ENCODE measurements at regions not wholly inside any gene's neighbourhood (a gene's known extent, or its start where the extent isn't known, plus 50 kb on each side); places are given as distances from the start of the nearest gene placed in this dataset.

GRCh38 chr12:24099576-24099975 lies 150.1 kb upstream of the SOX5 start:
- H3K36me3 ChIP-seq (ENCODE audit: control insufficient read depth in 2 of 3, insufficient read depth in 3 of 3, low read length in 3 of 3) = no peaks in the 10 kb centered on the region
- intact Hi-C loops (cut with DNase I) = no loop called here
- H3K9ac ChIP-seq (ENCODE audit: low read length in 3 of 3) = no peak overlapping the region
- no peak overlapping the region for H3K4me3 ChIP-seq (ENCODE audit: low read length in 3 of 3)
- H3K27ac ChIP-seq (ENCODE audit: low read depth in 2 of 2, low read length in 2 of 2) = no peak overlapping the region
- no peaks in the 10 kb centered on the region for H3K27me3 ChIP-seq (ENCODE audit: control insufficient read depth, insufficient read depth, low read length)
- FAIRE-seq (no peak), DNase-seq (peak in 3 of 5 donors; percentile 32 to 59 (median 55))
- H3K4me1 ChIP-seq (ENCODE audit: control insufficient read depth in 2 of 3, insufficient read depth in 2 of 3, low read depth in 1 of 3, low read length in 3 of 3) = no peaks in the 10 kb centered on the region
- TF ChIP-seq CTCF (IDR thresholded peaks at IDR 0.05; ENCODE audit: borderline replicate concordance, extremely low read depth, insufficient read depth) = no peak
- no peaks in the 10 kb centered on the region for H3K9me3 ChIP-seq (ENCODE audit: control insufficient read depth in 2 of 3, insufficient read depth in 1 of 3, low read length in 3 of 3)

- H3K27me3 ChIP-seq (ENCODE audit: control insufficient read depth, insufficient read depth, low read length) = no peaks in the 10 kb centered on the region
- H3K4me1 ChIP-seq (ENCODE audit: control insufficient read depth in 2 of 3, insufficient read depth in 2 of 3, low read depth in 1 of 3, low read length in 3 of 3) = no peaks in the 10 kb centered on the region
- no peak overlapping the region for H3K27ac ChIP-seq (ENCODE audit: low read depth in 2 of 2, low read length in 2 of 2)
- TF ChIP-seq CTCF (IDR thresholded peaks at IDR 0.05; ENCODE audit: borderline replicate concordance, extremely low read depth, insufficient read depth) = no peak
- FAIRE-seq (no peak), DNase-seq (no peak)
- H3K4me3 ChIP-seq (ENCODE audit: low read length in 3 of 3) = no peak overlapping the region
- H3K9me3 ChIP-seq (ENCODE audit: control insufficient read depth in 2 of 3, insufficient read depth in 1 of 3, low read length in 3 of 3) = no peaks in the 10 kb centered on the region
- H3K36me3 ChIP-seq (ENCODE audit: control insufficient read depth in 2 of 3, insufficient read depth in 3 of 3, low read length in 3 of 3) = no peaks in the 10 kb centered on the region
- intact Hi-C loops (cut with DNase I) = no loop called here
- no peak overlapping the region for H3K9ac ChIP-seq (ENCODE audit: low read length in 3 of 3)
Measured at GRCh38 chr12:24095245-24095644, 145.8 kb upstream of the SOX5 start.

- Histone ChIP-seq H3K36me3 (ENCODE audit: control insufficient read depth in 2 of 3, insufficient read depth in 3 of 3, low read length in 3 of 3) (no peaks in the 10 kb centered on the region), H3K9ac (ENCODE audit: low read length in 3 of 3) (no peak overlapping the region), H3K9me3 (ENCODE audit: control insufficient read depth in 2 of 3, insufficient read depth in 1 of 3, low read length in 3 of 3) (no peaks in the 10 kb centered on the region), H3K27me3 (ENCODE audit: control insufficient read depth, insufficient read depth, low read length) (no peaks in the 10 kb centered on the region), H3K4me3 (ENCODE audit: low read length in 3 of 3) (no peak overlapping the region), H3K4me1 (ENCODE audit: control insufficient read depth in 2 of 3, insufficient read depth in 2 of 3, low read depth in 1 of 3, low read length in 3 of 3) (no peaks in the 10 kb centered on the region), H3K27ac (ENCODE audit: low read depth in 2 of 2, low read length in 2 of 2) (no peak overlapping the region)
- FAIRE-seq (no peak), DNase-seq (no peak)
- intact Hi-C loops (cut with DNase I) = no loop called here
- no peak for TF ChIP-seq CTCF (IDR thresholded peaks at IDR 0.05; ENCODE audit: borderline replicate concordance, extremely low read depth, insufficient read depth)
Measured at GRCh38 chr12:24089510-24089890, 140.0 kb upstream of the SOX5 start.

- H3K4me3 ChIP-seq (ENCODE audit: low read length in 3 of 3) = no peak overlapping the region
- H3K4me1 ChIP-seq (ENCODE audit: control insufficient read depth in 2 of 3, insufficient read depth in 2 of 3, low read depth in 1 of 3, low read length in 3 of 3) = no peaks in the 10 kb centered on the region
- TF ChIP-seq CTCF (IDR thresholded peaks at IDR 0.05; ENCODE audit: borderline replicate concordance, extremely low read depth, insufficient read depth) = no peak
- no peak for FAIRE-seq
- no peaks in the 10 kb centered on the region for H3K9me3 ChIP-seq (ENCODE audit: control insufficient read depth in 2 of 3, insufficient read depth in 1 of 3, low read length in 3 of 3)
- H3K36me3 ChIP-seq (ENCODE audit: control insufficient read depth in 2 of 3, insufficient read depth in 3 of 3, low read length in 3 of 3) = no peaks in the 10 kb centered on the region
- H3K27me3 ChIP-seq (ENCODE audit: control insufficient read depth, insufficient read depth, low read length) = no peaks in the 10 kb centered on the region
- H3K27ac ChIP-seq (ENCODE audit: low read depth in 2 of 2, low read length in 2 of 2) = no peak overlapping the region
- H3K9ac ChIP-seq (ENCODE audit: low read length in 3 of 3) = no peak overlapping the region
- no peak for DNase-seq
- intact Hi-C loops (cut with DNase I) = no loop called here
Measured at GRCh38 chr12:24088751-24089509, 139.5 kb upstream of the SOX5 start.

All from kidney (tissue), 13 donors.